Ishikawa (cell line): ENCODE measurements at regions not wholly inside any gene's neighbourhood (a gene's known extent, or its start where the extent isn't known, plus 50 kb on each side); places are given as distances from the start of the nearest gene placed in this dataset.

Experiments
- CEBPB ChIP-seq: IDR thresholded peaks from 2 replicates; pipeline ENCODE4 v1.6.1; 2012
- CREB1 ChIP-seq: IDR thresholded peaks from 2 replicates; pipeline ENCODE4 v1.6.1; 2012; ENCODE audit warnings: low read depth
- EGR1 ChIP-seq: IDR thresholded peaks from 2 replicates; pipeline ENCODE4 v1.6.1; 2012
- EP300 ChIP-seq: IDR thresholded peaks from 2 replicates; pipeline ENCODE4 v1.6.1; 2012; ENCODE audit warnings: borderline replicate concordance
- FOXM1 ChIP-seq: IDR thresholded peaks from 2 replicates; pipeline ENCODE4 v1.6.1; 2012; ENCODE audit warnings: low read depth, borderline replicate concordance
- NFIC ChIP-seq: IDR thresholded peaks from 2 replicates; pipeline ENCODE4 v1.6.1; 2012
- RAD21 ChIP-seq: IDR thresholded peaks from 2 replicates; pipeline ENCODE4 v1.6.1; 2012; ENCODE audit warnings: low read depth
- TAF1 ChIP-seq: IDR thresholded peaks from 2 replicates; pipeline ENCODE4 v1.6.1; 2012; ENCODE audit warnings: low read depth, mild to moderate bottlenecking
- TCF12 ChIP-seq: IDR thresholded peaks from 2 replicates; pipeline ENCODE4 v1.6.1; 2012; ENCODE audit warnings: low read depth
- TEAD4 ChIP-seq: IDR thresholded peaks from 2 replicates; pipeline ENCODE4 v1.6.1; 2012
- USF1 ChIP-seq: IDR thresholded peaks from 2 replicates; pipeline ENCODE4 v1.6.1; 2012
- YY1 ChIP-seq: IDR thresholded peaks from 2 replicates; pipeline ENCODE4 v1.6.1; 2012; ENCODE audit warnings: low read depth
- ZBTB7A ChIP-seq: IDR thresholded peaks from 2 replicates; pipeline ENCODE4 v1.6.1; 2012; ENCODE audit warnings: low read depth
- TF ChIP-seq, protein P1 (sequence below): IDR thresholded peaks from 2 replicates; pipeline ENCODE4 v1.6.1; 2012; ENCODE audit warnings: low read depth, mild to moderate bottlenecking
- TF ChIP-seq, protein P2 (sequence below): IDR thresholded peaks from 2 replicates; pipeline ENCODE4 v1.6.1; 2012

- TF ChIP-seq EP300 (no peak), FOXM1 (no peak)
Measured at GRCh38 chr6:14393910-14394309, 276.3 kb downstream of the CD83 start.

DNA sequence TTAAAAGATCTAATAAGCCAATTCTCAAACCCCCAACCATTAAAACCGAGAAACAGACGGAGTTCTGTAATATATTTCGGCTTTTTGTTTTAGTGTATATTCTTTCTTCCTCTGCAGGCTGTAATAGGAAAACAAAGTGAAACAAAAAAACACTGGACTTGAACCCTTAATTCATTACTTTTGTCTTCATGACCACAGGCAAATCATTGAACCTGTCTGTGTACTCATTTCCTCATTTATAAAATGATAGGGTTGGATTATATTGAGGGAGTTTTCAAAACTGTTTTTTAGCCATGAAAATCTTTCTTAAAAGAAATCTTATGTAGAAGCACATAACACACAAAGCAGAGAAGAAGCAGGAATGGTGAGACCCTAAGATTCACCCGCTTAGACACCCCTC is 278.8 kb downstream of the CD83 start:
- TF ChIP-seq ZBTB7A (no peak), FOXM1 (no peak), EGR1 (no peak), USF1 (no peak), EP300 (no peak), YY1 (no peak), TCF12 (no peak), CEBPB (no peak), TEAD4 (no peak), CREB1 (no peak), RAD21 (no peak), NFIC (no peak), TAF1 (no peak)
- TF ChIP-seq, protein P1, sequence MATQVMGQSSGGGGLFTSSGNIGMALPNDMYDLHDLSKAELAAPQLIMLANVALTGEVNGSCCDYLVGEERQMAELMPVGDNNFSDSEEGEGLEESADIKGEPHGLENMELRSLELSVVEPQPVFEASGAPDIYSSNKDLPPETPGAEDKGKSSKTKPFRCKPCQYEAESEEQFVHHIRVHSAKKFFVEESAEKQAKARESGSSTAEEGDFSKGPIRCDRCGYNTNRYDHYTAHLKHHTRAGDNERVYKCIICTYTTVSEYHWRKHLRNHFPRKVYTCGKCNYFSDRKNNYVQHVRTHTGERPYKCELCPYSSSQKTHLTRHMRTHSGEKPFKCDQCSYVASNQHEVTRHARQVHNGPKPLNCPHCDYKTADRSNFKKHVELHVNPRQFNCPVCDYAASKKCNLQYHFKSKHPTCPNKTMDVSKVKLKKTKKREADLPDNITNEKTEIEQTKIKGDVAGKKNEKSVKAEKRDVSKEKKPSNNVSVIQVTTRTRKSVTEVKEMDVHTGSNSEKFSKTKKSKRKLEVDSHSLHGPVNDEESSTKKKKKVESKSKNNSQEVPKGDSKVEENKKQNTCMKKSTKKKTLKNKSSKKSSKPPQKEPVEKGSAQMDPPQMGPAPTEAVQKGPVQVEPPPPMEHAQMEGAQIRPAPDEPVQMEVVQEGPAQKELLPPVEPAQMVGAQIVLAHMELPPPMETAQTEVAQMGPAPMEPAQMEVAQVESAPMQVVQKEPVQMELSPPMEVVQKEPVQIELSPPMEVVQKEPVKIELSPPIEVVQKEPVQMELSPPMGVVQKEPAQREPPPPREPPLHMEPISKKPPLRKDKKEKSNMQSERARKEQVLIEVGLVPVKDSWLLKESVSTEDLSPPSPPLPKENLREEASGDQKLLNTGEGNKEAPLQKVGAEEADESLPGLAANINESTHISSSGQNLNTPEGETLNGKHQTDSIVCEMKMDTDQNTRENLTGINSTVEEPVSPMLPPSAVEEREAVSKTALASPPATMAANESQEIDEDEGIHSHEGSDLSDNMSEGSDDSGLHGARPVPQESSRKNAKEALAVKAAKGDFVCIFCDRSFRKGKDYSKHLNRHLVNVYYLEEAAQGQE: no peak
- TF ChIP-seq, protein P2, sequence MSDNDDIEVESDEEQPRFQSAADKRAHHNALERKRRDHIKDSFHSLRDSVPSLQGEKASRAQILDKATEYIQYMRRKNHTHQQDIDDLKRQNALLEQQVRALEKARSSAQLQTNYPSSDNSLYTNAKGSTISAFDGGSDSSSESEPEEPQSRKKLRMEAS: no peak

DNA sequence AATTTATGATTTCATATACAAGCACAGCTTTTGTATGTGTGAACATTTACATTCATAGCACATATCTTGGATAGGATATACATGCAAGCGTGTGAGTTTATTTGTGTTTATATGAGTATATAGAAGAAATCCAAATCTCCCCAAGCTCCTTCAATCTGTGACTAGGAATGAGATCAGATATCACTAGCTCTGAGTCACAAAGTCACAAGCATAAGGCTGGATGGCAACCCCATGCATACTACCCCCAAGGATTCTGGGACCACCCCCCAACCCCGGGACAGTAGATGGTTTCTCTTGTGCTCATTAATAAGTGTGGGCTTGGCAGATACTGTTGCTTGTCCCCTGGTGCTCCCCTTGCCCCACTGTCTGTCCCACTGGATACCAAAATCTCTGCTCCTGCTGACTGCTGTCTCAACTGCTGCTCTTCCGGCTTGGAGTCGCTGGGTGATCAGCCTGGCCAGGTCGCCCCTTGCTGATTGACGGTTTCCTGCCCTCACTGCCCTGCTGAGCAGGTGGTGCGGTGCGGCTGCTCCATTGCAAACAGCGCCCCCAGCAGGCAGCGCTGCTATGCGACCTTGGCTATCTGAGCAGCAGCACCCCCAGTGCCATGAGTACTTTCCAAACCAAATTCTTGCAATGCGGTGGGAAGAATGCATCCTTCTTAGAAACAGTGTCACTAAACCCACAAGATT is 279.4 kb downstream of the CD83 start:
- TF ChIP-seq TEAD4 (no peak), TAF1 (no peak), ZBTB7A (no peak), YY1 (no peak), NFIC (no peak), CEBPB (no peak), EP300 (no peak), EGR1 (no peak), FOXM1 (no peak), USF1 (no peak), RAD21 (no peak), TCF12 (no peak), CREB1 (no peak)
- TF ChIP-seq, protein P1: no peak
- TF ChIP-seq, protein P2: no peak

- TF ChIP-seq FOXM1 (no peak), EP300 (no peak), NFIC (no peak), USF1 (no peak), RAD21 (no peak), TAF1 (no peak), YY1 (no peak), TEAD4 (no peak), TCF12 (no peak), CEBPB (no peak), EGR1 (no peak), ZBTB7A (no peak), CREB1 (no peak)
- TF ChIP-seq, protein P2: no peak
- TF ChIP-seq, protein P1: no peak
Measured at GRCh38 chr6:14397518-14397901, 279.9 kb downstream of the CD83 start.
